NCI-H1436 (cell line): ENCODE measurements at regions not wholly inside any gene's neighbourhood (a gene's known extent, or its start where the extent isn't known, plus 50 kb on each side); places are given as distances from the start of the nearest gene placed in this dataset.
A peak's percentile ranks its signal among the peaks of the same experiment; 100 is the strongest.

Experiments used
- DNase-seq: peaks from one replicate; lab custom pipeline; 2025; lab: John Stamatoyannopoulos, UW

DNA sequence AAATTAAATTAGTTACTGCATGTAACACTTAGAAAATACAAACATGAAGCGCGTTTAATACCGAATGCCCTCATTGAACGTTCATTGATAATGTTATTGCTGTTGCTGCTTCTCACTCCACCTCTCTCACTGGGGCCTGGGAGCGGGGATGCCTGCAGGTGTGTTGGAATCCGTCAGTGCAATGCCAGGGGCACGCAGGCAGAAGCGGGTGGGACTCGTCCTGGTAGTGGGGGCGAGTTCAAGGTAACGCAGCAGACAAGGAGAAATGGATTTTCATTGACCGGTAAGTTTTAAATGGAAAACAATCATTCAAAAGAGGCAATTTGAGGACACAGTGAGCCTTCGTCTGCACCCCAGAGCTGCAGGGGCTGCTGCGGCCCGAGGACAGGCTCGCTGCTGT, 71.2 kb upstream of the AFDN start:
- no peak for DNase-seq

DNA sequence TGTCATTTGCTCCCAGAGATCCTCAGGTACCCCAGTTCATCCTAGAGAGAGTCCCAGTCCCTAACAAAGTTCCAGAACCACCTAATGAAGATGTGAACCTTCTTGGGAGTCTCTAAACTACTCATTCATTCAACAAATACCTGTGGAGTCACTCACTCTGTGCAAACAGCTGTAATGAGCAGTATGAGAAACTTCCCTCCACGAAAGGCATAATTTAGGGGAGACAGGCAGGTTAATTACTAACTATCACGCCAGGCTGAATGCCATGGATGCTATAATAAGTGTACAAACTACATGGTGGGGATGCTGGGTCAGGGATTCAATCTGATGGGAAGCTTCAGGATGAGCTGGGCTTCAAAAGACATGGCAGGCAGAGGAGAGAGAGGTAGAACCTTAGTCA, 70.1 kb upstream of the AFDN start:
- DNase-seq = no peak

DNA sequence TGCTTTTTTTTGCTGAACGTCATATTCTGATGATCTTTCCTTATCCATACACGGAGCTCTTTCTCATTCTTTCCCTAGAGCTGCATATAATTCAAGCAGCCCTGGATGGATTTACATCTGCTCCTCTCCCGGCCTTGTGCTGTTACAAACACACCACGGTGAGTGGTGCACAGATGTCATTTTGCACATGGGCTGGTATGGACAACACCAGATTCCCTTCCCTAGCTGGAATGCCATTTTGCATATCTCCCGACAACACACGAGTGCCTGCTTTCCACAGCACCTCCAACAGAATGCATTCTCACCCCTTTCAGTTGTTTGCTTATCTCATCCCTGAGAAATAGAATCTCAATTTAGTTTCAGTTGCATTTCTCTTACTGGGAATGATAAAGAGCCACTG, 69.5 kb upstream of the AFDN start:
- DNase-seq = no peak

DNA sequence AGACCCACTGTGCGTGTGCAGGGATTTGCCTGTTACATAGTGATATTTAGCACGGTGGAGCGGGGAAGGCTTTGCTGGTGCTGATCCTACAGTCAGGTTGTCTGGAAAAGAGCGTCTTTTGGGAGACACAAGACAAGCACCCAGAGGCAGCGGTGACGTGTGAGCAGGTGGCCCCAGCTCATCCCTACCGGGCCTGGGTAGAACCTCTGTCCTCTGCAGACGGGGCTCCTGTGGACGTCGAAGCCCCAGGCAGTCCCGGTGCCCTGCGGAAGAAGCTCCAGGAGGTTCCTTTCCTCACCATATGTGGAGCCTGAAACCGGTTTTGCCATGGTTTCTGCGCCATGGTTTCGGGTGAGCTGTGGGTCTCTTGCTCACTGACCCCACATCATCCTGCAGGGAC, 68.9 kb upstream of the AFDN start:
- DNase-seq = no peak

DNA sequence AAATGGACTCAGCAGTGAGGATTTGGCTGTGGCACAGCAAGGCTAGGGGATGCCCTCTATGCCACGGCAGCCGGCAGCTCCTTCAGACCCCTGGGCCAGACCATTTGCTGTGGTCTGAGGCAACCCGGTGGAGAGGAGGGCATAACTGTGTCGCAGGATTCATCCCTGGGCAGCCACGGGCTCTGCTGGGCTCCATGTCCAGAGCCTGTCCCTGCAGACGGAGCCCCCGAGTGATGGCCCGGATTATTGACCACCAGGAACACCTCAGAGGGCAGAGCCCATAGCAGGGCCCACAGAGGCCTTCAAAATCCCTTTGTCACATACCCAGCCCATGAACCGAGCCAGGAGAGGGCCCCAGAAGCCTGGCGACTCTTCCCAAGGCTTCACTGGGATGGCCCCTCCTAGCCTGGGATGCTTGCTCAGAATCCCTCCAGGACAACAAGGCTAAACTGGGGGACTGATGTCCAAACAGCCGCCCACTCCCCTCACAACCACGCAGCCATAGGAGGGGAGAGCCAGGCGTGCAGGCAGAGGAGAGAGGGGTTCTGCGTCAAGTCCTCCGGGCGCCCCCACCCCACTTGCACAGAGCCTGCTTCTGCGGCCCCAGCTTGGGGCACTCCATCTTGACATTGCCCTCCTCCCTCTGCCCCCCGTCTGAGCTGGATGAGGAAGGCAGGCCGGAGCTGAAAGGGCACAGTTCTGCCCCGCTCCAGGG, 68.2 kb upstream of the AFDN start:
- DNase-seq = no peak

DNA sequence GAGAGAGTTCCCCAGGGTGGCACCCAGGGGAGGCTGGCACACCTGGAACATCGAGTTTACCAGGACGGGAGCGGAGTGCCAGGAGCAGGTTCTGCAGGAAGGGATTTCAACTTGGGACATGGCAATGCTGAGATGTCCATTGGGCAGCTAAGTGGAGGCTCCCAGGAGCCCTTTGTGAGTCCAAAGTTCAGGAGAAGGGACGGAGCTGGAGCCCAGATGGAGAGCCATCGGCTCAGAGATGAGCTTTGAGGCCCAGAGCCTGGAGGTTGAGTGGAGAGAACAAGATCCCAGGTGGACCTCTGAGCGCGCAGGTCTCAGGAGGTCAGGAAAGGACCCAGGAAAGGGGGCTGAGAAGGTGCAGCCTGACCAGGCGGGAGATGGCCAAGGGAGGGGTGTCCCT, 67.5 kb upstream of the AFDN start:
- DNase-seq = no peak

DNA sequence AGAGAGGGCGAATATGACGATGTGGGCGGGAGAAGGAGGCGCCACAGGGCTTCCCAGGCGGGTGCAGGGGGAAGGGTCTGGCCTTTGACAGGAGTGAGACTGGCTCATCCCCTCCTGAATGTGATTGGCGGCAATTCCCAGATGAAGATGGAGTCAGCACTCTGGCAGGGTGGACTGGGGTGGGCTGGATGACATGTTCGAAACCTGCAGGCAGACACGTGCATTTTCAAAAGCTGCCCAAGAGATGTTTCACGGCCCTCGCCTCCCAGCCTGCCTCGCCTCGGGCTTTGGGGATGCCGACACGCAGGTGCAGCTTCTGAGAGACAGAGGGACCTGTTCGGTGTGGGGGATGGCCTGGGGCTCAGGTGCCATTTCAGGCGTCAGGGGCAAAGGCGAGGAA, 66.8 kb upstream of the AFDN start:
- DNase-seq = no peak

DNA sequence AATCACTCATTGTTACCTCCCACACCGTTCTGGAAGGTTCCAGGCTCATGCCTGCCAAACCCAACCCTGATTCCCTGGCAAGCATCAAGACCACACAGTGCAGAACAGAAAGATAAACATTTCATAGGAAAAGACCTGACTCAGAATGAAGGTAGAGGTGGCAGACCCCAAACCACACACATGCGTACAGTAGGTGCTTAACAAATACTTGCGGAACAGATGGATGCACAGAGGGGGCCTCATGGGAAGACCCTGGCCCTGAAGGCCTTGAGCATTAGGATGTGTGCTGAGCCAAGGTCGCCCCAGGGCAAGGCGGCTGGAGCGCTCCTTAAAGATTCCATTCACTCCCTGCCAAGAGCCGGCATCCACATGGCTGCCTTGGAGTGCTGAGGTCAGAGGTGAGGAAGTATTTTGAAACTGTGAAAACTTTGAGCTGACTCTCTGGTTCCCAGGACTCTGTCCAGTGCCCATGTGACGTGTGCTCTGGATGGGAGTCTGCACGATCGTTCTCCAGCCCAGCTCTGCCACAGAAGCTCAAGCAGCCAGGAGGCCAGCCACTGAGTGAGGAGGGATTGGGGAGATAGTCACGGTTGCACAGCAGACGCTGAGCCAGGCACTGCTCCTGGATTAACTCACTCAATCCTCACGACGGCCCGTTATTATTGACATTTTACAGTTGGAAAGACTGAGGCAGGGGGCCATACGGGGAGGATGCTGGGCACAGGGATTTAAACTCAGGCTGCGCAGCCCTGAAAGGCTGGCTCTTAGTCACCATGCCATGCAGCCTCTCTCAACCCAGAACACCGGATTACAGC, 65.5 kb upstream of the AFDN start:
- DNase-seq = no peak

DNA sequence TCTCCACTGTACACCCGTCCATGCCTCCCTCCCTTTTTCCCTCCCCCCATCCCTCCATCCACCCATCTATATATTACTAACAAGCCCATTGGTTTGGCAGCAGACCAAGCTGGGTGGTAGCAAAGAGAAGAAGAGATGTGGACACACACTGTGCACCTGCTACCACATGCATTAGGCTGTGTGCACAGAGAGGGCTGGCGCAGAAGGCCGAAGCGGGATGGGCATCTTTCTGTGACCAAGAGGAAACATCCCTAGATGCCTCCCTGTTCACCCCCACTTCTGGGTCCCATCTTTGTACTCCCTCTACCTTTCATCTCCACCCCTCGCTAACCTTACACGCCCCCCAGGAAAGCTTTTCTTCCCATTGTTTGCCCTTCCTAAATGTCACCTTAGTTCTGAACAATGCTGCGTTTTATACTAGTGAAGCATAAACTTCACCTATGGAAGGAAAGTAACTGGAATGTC, 64.9 kb upstream of the AFDN start:
- DNase-seq = peak; percentile 8

DNA sequence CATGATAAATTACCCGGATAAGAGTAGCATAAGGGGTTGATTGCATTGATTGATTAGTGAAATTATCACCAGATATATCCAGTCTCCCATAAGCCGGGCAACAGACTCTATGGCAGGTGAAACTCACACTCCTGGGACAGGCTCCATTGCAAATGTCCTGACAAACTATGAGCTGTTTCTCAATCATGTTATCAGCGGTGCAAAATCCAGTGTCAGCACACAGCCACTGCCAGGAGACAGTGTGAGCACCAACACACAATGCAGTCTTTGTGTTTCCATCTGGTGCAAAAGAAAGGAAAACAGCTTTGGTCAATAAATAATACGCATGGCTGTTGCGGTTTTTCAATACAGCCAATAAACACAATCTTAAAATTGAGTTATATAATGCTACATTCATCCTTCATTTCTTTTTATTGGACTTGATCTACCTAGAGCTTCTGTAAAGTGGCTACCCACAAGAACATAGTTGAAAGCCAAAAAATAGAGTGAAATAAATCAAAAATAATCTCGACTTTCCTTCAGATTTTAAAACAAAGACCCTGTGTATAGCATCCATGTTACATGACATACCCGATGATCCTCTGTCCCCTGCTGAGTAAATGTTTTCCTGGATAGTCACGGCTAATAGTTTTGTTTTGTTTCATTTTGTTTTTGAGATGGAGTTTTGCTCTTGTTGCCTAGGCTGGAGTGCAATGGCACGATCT, 64.3 kb upstream of the AFDN start:
- no peak for DNase-seq

DNA sequence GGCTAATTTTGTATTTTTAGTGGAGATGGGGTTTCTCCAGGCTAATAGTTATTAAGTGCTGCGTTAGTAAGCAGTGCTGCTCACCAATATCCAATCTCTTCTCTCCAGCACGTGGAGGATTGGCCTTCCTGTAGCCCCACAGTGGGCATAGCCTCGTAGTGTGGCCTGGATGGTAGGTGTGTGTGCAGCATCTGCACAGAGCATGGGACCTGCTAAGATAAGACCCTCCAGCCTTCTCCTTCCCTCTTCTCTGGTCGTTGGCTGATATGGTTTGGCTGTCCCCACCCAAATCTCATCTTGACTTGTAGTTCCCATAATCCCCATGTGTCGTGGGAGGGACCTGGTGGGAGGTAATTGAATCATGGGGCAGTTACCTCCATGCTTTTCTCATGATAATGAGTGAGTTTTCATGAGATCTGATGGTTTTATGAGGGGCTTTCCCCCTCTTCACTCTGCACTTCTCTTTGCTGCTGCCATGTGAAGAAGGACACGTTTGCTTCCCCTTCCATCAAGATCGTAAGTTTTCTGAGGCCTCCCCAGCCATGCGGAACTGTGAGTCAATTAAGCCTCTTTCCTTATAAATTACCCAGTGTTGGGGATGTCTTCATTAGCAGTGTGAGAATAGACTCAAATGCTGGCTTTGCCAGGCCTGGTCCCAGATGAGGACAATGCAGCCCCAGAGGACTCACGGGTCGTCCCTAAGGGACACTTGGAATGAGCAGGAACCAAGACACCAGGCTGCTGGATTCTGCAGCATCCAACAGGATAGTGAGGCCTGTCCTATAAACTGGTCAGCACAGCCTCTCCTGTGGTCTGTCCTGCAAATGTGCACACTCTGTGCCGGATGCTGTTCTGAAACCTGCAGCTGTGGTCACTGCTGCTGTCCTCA, 63.4 kb upstream of the AFDN start:
- no peak for DNase-seq

DNA sequence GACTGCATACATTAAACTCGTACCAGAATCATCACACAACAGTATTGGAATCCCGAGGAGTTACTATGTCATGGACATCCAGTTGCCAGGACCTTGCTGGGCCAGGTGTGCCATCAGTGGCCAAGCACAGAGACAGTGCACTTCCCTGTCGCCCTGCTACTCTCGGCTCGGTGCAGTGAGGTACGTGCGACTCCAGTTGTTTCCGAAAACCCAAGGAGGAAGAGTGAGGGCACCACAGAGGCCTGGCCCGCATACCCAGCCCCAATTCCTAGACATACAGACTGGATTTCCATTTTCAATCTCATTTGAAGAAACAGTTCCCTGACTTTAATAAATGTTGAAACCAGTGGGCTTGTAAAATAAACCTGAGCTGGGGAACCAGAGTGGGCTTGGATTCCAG, 62.5 kb upstream of the AFDN start:
- no peak for DNase-seq

DNA sequence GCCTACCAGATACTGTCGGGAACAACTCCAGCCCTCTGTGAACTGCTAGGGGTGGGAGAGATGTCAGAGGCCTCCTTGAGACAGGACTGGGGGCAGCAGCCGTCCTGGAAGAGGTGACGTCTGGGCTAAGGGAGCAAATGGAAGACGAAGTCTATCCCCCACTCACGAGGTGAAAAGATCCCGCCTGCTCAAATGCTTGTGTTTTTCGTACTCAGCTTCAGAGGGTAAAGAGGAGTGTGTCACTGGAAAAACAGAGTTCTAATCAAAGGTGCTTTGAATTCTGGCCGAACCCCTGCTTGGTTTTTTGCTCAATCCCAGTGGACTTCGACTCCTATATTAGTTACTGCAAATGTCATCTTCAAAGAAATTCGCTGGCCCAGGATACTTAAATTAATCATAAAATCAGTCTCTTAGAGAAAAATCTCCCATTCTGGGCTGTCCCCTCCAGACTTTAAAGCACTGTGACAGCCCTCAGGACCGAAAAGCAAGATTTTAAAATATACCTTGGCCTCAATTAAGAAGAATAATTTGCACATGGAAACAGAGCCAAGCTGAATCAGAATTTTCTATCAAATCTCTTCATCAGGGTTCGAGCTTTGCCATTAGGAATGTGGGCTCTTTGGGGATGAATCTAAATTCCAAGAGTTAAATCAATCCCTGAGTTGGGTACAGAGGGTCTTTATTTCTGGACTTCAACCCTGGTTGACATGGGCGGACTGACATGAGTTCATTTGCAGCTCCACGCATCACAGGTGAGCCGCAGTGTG, 61.8 kb upstream of the AFDN start:
- no peak for DNase-seq

DNA sequence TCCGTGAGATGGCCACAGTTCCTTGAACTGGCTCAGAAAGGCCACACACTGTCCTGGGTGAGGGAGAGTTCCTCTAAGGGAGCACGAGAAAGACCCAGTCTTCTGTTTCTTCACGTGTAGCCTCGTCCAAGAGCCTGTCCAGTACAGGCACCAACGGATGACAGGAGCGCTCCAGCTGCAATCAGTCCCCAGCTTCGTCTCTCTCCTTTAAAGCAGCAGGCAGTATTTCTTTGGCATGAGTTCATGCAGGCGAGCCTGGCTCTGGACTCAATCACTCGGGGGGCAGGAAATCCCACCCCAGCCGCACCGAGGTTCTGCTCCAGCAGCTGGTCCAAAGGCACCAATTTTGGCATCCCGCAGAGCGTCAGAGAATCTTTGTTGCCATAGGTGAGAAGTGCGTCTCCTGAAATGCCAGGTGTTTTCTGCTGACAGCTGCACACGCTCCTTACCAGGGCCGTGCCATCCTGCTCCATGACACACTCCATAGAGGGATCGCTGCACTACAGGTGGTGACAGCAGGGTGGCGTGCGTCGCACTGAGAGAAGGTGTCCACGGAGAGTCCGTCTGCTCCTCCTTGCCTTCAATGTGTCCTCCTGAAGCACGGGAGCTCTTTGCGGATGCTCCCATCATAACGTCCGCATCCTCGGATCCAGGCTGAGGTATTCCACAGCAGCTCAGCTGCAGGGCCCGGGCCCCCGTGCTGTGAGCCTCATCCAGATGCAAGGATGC, 59.6 kb upstream of the AFDN start:
- no peak for DNase-seq

DNA sequence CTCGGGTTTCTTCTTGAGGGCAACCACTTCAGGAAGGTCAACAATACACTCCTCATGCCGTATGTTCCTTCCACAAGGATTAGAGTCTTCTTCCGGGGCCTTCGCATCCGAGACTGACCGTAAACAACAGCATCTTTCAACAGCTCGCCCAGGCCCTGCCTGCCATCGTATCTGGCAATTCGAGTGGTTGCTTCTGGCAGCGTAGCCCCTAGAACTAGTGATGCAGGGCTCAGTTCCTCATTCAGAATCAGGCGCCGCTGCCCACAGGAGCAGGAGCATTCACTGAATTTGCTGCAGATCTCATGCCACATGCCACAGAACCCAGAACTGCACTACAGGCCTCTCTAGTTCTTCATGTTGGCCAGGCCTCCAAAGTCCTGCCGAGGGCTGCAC, 59.0 kb upstream of the AFDN start:
- no peak for DNase-seq

DNA sequence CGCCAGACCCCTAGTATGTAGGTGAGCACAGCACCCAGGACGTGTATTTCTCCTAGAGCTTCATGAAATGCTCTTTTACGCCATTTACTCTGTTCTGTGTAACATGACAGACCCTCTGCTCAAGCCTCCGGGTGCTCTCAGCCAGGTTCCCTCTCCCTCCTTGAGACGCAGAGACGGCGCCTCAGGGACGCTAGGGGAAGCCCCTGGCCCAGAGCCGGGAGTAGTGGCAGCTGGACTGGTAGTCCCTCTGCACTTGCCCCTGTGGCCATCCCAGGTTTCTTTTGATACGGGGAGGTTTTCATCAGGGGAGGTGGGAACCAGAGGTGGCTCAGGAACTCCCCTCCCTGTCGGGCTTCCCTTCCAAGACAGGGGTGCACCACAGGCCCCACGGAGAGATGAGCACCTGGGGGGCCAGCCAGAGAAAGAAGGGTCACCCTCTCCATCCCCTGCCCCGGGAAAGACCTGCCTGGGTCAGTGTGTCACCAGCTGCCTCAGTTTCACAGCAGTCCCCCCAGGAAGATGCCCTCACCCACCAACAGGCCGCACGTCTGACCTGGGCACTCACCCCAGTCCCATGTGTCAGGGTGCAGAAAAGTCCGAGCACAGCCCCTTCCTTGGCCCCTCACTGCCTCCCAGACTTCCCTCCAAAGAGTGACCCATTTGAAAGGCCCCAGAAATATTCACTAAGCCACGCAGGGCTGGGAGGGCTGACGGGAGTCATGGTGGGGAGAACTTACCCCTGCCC, 58.1 kb upstream of the AFDN start:
- DNase-seq = no peak

DNA sequence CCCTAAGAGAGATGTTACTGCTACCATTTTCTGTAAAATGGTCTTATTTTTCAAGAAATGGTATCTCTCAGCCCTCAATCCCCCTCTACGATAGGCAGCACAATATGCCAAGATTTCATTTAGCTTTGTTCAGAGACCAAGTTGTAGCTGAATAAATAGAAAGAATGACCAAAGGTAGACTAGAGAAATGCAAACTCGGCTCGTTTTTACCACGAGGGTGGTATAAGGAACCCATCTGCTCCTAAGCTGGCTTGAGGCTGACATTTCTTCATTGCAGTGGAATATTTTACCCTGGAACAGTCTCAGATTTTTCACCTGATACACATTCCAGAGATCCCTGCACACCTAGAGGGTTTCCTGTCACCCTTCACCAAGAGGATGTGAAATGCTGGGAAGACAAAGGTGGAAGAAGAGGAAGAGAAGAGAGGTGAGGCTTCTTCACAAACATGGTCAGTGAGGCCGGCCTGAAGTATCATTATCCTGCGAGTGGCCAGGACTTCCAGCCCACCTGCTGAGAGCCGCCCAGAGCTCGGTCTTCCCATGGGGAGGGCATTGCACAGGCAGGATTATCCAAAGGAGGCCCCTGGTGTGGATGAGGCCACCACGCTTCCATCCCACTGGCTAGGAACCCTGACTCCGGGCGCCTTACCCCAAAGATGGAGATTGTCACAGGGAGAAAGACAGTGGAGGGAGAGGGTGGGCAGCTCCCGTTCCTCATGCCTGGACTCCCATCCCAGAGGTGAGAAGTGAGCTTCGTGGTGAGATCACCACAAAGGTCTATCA, 57.1 kb upstream of the AFDN start:
- no peak for DNase-seq

DNA sequence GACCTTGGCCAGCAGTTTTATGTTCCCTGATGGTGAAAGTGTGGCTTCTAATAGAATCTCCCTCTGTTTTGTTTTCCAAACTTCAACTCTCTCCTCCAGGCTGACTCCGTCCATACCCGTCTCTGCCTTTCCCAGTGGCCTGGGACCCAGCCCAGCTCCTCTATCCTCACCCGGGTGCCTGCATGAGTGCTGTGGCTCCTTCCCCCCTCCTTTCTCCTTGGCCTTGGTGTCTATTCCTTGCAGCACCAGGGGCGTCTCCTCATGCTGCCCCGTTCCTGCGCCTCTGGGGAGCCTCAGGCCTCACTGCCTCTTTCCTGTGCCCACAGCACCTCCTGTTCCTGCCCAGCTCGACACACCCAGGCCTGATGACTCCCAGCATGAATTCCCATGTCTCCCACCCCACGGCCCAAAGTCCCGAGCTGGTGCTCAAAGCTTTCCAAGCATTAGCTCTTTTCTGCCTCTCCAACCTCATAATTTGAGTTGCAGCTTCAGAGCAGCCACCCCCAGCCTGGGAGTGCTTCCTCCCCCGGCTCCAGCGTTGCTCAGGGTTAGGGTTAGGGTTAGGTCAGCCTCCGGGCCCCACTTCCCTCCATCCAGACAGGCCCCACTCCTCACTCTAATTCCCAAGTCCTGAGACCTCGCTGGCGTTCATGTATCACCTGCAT, 56.3 kb upstream of the AFDN start:
- DNase-seq = no peak
